Activated naive CD4-positive, alpha-beta T cell treated with anti-CD3 and anti-CD28 coated beads, Interleukin-2, amount 50 U/mL, for 72 hours (primary cell): ENCODE measurements at regions not wholly inside any gene's neighbourhood (a gene's known extent, or its start where the extent isn't known, plus 50 kb on each side); places are given as distances from the start of the nearest gene placed in this dataset.

Experiments used
- ATAC-seq, 2 donors: fragments of 150-1000 bp; cut with Tn5 transposase; 2 replicates each; pipeline ENCODE4 v1.10.0; 2021; ENCODE audit warnings: mild to moderate bottlenecking in 2 of 2, moderate library complexity in 2 of 2
- DNase-seq, 2 donors: peaks; one replicate each; pipeline ENCODE4 v3.0.0; 2021 to 2022; ENCODE audit warnings: low spot score in 2 of 2
- H3K27ac Mint-ChIP-seq, 2 donors: one replicate each; pipeline ENCODE4 v1.8.0; 2022; ENCODE audit warnings: mild to moderate bottlenecking in 2 of 2, mixed read lengths in 2 of 2
- H3K36me3 Mint-ChIP-seq, 2 donors: one replicate each; pipeline ENCODE4 v1.8.0; 2022; ENCODE audit warnings: mixed read lengths in 2 of 2
- H3K9me3 Mint-ChIP-seq, 2 donors: one replicate each; pipeline ENCODE4 v1.8.0; 2022; ENCODE audit warnings: mixed read lengths in 2 of 2

GRCh38 chr17:72031219-72031884, 89.5 kb upstream of the SOX9 start:
- H3K9me3 Mint-ChIP-seq: peaks cover 0 to 2% of the 10 kb centered on the region in 2 donors
- ATAC-seq: no peak
- H3K27ac Mint-ChIP-seq: peak overlapping the region in 1 of 2 donors; percentile 73
- no peak for DNase-seq
- no peaks in the 10 kb centered on the region for H3K36me3 Mint-ChIP-seq

- DNase-seq (no peak), ATAC-seq (no peak)
- Mint-ChIP-seq H3K9me3 (peaks cover 0 to 5% of the 10 kb centered on the region in 2 donors), H3K27ac (no peak overlapping the region), H3K36me3 (no peaks in the 10 kb centered on the region)
Measured at GRCh38 chr17:72033334-72033733, 87.5 kb upstream of the SOX9 start.

GRCh38 chr17:72034000-72034399, 86.8 kb upstream of the SOX9 start:
- DNase-seq: no peak
- H3K9me3 Mint-ChIP-seq: peaks cover 0 to 6% of the 10 kb centered on the region in 2 donors
- H3K27ac Mint-ChIP-seq: no peak overlapping the region
- H3K36me3 Mint-ChIP-seq: no peaks in the 10 kb centered on the region
- no peak for ATAC-seq

- H3K9me3 Mint-ChIP-seq: peaks cover 0 to 16% of the 10 kb centered on the region in 2 donors
- no peaks in the 10 kb centered on the region for H3K36me3 Mint-ChIP-seq
- ATAC-seq (no peak), DNase-seq (no peak)
- H3K27ac Mint-ChIP-seq: no peak overlapping the region
Measured at GRCh38 chr17:72038427-72038826, 82.4 kb upstream of the SOX9 start.

- ATAC-seq (no peak), DNase-seq (no peak)
- Mint-ChIP-seq H3K36me3 (no peaks in the 10 kb centered on the region), H3K27ac (no peak overlapping the region), H3K9me3 (peaks cover 0 to 16% of the 10 kb centered on the region in 2 donors)
Measured at GRCh38 chr17:72039490-72039889, 81.3 kb upstream of the SOX9 start.

DNA sequence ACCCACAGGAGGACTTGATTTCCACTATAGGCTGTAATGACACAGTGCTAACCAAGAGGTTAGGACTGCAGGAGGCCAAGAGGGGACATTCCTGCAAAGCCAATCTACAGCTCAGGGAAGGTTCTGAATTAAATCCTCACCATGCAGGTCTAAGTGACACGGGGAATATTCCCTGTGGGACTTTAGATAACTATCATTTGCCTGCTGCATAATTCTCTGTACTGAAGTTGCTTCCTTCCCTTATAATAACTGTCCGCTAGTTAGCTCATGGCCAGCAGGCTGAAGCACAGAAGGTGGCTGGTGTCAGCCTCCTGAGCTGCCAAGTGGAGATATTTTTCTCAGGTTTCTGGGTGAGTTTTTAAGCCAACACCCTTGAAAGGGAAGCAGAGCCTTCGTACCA, 74.6 kb upstream of the SOX9 start:
- ATAC-seq (no peak), DNase-seq (no peak)
- H3K9me3 Mint-ChIP-seq: peaks cover 10 to 12% of the 10 kb centered on the region in 2 donors
- no peak overlapping the region for H3K27ac Mint-ChIP-seq
- no peaks in the 10 kb centered on the region for H3K36me3 Mint-ChIP-seq

DNA sequence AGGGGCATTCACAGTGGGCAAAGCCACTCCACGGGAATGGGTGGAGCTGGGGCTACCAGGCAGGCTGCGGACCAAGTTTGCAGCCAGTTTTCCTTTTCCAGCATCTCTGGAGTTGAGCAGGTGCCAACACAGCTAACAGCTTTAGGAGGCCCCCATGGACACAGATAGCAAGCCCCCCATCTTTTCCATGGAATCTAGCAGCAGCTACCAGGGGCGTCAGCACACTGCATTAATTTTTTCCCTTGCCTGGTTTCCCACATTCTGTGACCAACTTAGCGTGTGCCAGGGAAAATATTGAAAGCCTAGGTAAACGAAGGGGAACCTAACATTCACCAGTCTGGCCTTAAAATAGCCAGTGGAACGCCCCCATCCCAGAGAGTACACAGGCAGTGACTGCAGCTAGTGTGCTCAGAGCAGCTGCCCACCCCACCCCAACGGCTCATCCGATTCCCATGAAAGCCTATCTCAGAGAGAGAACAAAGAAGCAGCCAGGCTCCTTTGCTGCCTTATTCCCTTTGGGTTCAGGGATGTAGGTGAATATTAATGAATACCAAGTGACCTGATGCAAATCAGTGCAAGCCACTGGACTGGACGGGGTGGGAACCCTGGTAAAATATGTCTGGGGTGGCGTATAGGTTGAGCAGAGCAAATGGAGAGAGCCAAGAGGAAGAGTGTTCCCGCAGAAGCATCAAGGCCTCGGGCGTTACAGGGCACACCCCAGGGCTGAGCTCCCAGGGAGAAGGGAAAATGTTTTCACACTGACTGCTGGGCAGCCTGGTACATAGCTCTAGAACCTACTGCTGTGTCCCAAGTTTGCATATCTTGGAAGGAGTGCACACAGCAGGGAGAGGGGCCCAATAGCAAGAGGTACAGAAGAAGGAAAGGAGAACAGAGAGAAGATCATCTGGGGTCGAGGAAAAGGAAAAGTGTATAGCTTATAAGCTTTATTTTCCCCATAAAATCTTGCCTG, 73.9 kb upstream of the SOX9 start:
- H3K9me3 Mint-ChIP-seq: peaks cover 9 to 12% of the 10 kb centered on the region in 2 donors
- H3K36me3 Mint-ChIP-seq: no peaks in the 10 kb centered on the region
- DNase-seq: no peak
- no peak for ATAC-seq
- no peak overlapping the region for H3K27ac Mint-ChIP-seq

- Mint-ChIP-seq H3K36me3 (no peaks in the 10 kb centered on the region), H3K9me3 (peaks cover 9 to 12% of the 10 kb centered on the region in 2 donors), H3K27ac (no peak overlapping the region)
- DNase-seq (no peak), ATAC-seq (no peak)
Measured at GRCh38 chr17:72049914-72050313, 70.9 kb upstream of the SOX9 start.

- Mint-ChIP-seq H3K27ac (no peak overlapping the region), H3K9me3 (peaks cover 6 to 12% of the 10 kb centered on the region in 2 donors), H3K36me3 (no peaks in the 10 kb centered on the region)
- ATAC-seq (no peak), DNase-seq (no peak)
Measured at GRCh38 chr17:72053036-72053435, 67.8 kb upstream of the SOX9 start.

GRCh38 chr17:72053449-72053848, 67.4 kb upstream of the SOX9 start:
- Mint-ChIP-seq H3K9me3 (peaks cover 6 to 10% of the 10 kb centered on the region in 2 donors), H3K36me3 (no peaks in the 10 kb centered on the region), H3K27ac (no peak overlapping the region)
- DNase-seq: no peak
- no peak for ATAC-seq

DNA sequence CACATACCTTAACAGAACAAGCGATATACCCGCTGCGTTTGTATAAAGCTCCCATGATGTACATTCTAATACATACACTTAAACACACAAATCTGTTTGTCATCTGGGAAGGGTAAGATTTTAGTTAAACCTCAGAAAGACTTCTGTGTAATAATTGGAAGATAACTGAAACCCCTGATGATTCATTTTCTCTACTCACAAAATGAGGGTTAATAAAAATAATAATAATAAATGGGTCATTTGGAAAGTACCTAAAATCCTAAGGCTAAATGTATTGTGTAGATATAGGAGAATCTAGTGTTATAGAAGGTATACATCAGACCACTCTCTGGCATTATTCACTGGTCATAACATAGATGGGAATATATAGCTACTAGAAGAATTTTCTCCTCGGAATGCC, 64.7 kb upstream of the SOX9 start:
- H3K9me3 Mint-ChIP-seq: no peaks in the 10 kb centered on the region
- DNase-seq (no peak), ATAC-seq (no peak)
- H3K27ac Mint-ChIP-seq: no peak overlapping the region
- H3K36me3 Mint-ChIP-seq: no peaks in the 10 kb centered on the region

GRCh38 chr17:72056727-72057290, 64.0 kb upstream of the SOX9 start:
- DNase-seq: no peak
- Mint-ChIP-seq H3K9me3 (no peaks in the 10 kb centered on the region), H3K27ac (no peak overlapping the region), H3K36me3 (no peaks in the 10 kb centered on the region)
- ATAC-seq: no peak

DNA sequence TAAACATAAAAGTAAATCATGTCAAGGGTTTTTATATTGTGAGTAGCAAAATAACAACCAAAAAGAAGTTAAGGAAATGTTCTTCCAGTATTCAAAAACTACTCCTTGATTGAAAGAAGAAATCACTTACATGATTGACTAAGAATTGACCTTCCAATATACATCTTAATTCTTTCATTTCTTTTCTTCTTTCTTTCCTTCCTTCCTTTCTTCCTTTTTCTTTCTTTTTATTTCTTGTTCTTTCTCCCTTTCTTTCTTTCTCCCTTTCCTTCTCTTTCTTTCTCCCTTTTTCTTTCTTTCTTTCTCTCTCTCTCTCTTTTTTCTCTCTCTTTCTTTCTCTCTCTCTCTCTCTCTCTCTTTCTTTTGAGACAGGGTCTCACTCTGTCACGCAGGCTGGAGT, 60.7 kb upstream of the SOX9 start:
- no peak for DNase-seq
- Mint-ChIP-seq H3K27ac (no peak overlapping the region), H3K36me3 (no peaks in the 10 kb centered on the region), H3K9me3 (no peaks in the 10 kb centered on the region)
- ATAC-seq: no peak

GRCh38 chr17:72063262-72063661, 57.6 kb upstream of the SOX9 start:
- H3K36me3 Mint-ChIP-seq: peaks cover 0 to 7% of the 10 kb centered on the region in 2 donors
- DNase-seq (no peak), ATAC-seq (no peak)
- H3K9me3 Mint-ChIP-seq: peaks cover 15 to 18% of the 10 kb centered on the region in 2 donors
- no peak overlapping the region for H3K27ac Mint-ChIP-seq

- peaks cover 0 to 7% of the 10 kb centered on the region in 2 donors for H3K36me3 Mint-ChIP-seq
- no peak for DNase-seq
- H3K9me3 Mint-ChIP-seq: peaks cover 15 to 18% of the 10 kb centered on the region in 2 donors
- no peak overlapping the region for H3K27ac Mint-ChIP-seq
- no peak for ATAC-seq
Measured at GRCh38 chr17:72063756-72064450, 56.9 kb upstream of the SOX9 start.

DNA sequence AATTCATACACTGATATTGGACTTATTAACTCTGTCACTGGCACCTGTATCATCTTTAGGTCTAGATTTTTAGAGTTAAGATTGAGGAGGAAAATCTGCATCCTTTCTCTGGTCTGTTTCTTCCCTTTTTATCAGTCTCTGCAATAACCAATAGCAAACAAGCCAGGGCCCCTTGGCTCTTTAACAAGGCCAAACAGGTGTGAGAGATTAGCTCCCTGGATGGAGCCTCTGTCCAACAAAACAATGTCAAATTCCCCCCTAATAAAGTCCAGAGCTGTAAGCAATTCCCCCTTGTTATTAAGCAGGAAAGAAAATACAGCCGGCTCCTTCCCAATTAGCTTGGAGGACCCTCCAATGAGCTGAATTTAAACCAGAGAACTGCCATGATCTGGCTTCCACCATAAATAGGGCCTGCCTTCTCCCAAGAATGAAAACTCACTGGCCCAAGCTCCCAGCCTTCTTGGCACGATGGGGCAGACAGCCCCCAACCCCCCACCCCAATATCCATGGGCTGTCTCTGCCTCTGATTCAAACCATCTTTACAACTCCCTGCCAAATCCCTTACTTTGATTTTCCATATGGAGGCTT, 56.1 kb upstream of the SOX9 start:
- Mint-ChIP-seq H3K9me3 (peaks cover 17 to 18% of the 10 kb centered on the region in 2 donors), H3K36me3 (peaks cover 0 to 7% of the 10 kb centered on the region in 2 donors), H3K27ac (no peak overlapping the region)
- no peak for ATAC-seq
- DNase-seq: no peak
